ENCODE measurements at regions not wholly inside any gene's neighbourhood (a gene's known extent, or its start where the extent isn't known, plus 50 kb on each side); places are given as distances from the start of the nearest gene placed in this dataset.

GRCh38 chr10:130882906-130883305, 428.6 kb downstream of the TCERG1L start:
- no peak for TF ChIP-seq POLR2A (IDR thresholded peaks at IDR 0.05; ENCODE audit: low read depth, low read length)
- TF ChIP-seq PAX5 (IDR thresholded peaks at IDR 0.05; ENCODE audit: insufficient read depth, low read length, severe bottlenecking): no peak
- TF ChIP-seq TAF1 (IDR thresholded peaks at IDR 0.05; ENCODE audit: low read depth, low read length): no peak
- no peak for TF ChIP-seq POLR2AphosphoS5 (IDR thresholded peaks at IDR 0.05; ENCODE audit: low read depth, low read length)
- no peak for TF ChIP-seq SPI1 (IDR thresholded peaks at IDR 0.05; ENCODE audit: low read depth, low read length)
